K562 (cell line): ENCODE measurements at regions not wholly inside any gene's neighbourhood (a gene's known extent, or its start where the extent isn't known, plus 50 kb on each side); places are given as distances from the start of the nearest gene placed in this dataset.

Source experiments
- ATAC-seq: fragments of 200-7000 bp; cut with Tn5 transposase; 3 replicates; pipeline ENCODE4 v1.9.1; 2020; ENCODE audit warnings: moderate library complexity
- BruUV-seq: library from RNA; stranded (reverse); fragments of 400-500 nt; replicated peaks from 2 replicates; lab custom pipeline; 2021; lab: Mats Ljungman, UMichigan
- CTCF ChIA-PET: fragments of 300-600 bp; formaldehyde crosslinking; extraction: SDS; loops from one replicate; lab custom pipeline; 2021; ENCODE audit warnings: low intra/inter-chr PET ratio; lab: Yijun Ruan, JAX
- POLR2A ChIA-PET: fragments of 300-600, 350-650 bp; sonication (Branson Sonifier 250); formaldehyde crosslinking; extraction: SDS; loops from one replicate; lab custom pipeline; 2021; ENCODE audit warnings: antibody characterized with exemption, inconsistent platforms; lab: Yijun Ruan, JAX
- DNase-seq, 4 experiments: peaks; one replicate each; pipeline versions ENCODE4 v3.0.0 to v3.0.0-alpha.2; 2011 to 2018; ENCODE audit warnings: low spot score in 3 of 4, mixed read lengths in 3 of 4; ENCODE audit errors: extremely low read depth in 1 of 4
- FAIRE-seq: peaks from 2 replicates; lab custom pipeline; 2011; peaks lifted over from hg19 to GRCh38; lab: Jason Lieb, UNC
- H2AFZ ChIP-seq: 2 replicates; pipeline ENCODE4 v1.6.0; 2011; ENCODE audit warnings: low read depth, low read length, control low read depth, inconsistent platforms
- H3K27ac ChIP-seq: fragments of 200-600 bp; 3 replicates; pipeline ENCODE4 v1.8.0; 2011; ENCODE audit warnings: low read depth, mild to moderate bottlenecking, control low read depth, inconsistent platforms, low read length, moderate library complexity, mixed read lengths; ENCODE audit errors: extremely low read depth
- H3K27me3 ChIP-seq, 2 experiments: fragments of 300-600 bp in 1 of 2; 2 replicates in 1 of 2; 3 replicates in 1 of 2; pipeline versions ENCODE4 v1.6.0 to v1.8.0; 2011; ENCODE audit warnings: inconsistent platforms in 2 of 2, low read length in 2 of 2, mild to moderate bottlenecking in 1 of 2, mixed read lengths in 1 of 2, moderate library complexity in 1 of 2; ENCODE audit not compliant: control insufficient read depth in 2 of 2, insufficient read depth in 2 of 2
- H3K36me3 ChIP-seq: fragments of 300-600 bp; 3 replicates; pipeline ENCODE4 v1.8.0; 2011; ENCODE audit warnings: mild to moderate bottlenecking, low read length, inconsistent platforms; ENCODE audit not compliant: control insufficient read depth, insufficient read depth
- H3K4me1 ChIP-seq, 2 experiments: fragments of 200-600 bp in 1 of 2; replicated peaks in 1 of 2; 2 replicates in 1 of 2; 3 replicates in 1 of 2; pipeline versions ENCODE4 v1.5.1 to v1.8.0; 2011; ENCODE audit warnings: inconsistent platforms in 2 of 2, low read length in 2 of 2, mild to moderate bottlenecking in 1 of 2, mixed read lengths in 1 of 2, moderate library complexity in 1 of 2; ENCODE audit not compliant: control insufficient read depth in 2 of 2, insufficient read depth in 2 of 2
- H3K4me2 ChIP-seq: 2 replicates; pipeline ENCODE4 v1.6.1; 2011; ENCODE audit warnings: low read length, control low read depth, inconsistent platforms, mixed read lengths; ENCODE audit not compliant: insufficient read depth
- H3K4me3 ChIP-seq: fragments of 200-600 bp; sonication (generic), shearing (Covaris generic); 2 replicates; pipeline ENCODE4 v1.5.1; 2016; ENCODE audit warnings: control low read depth, inconsistent platforms
- H3K79me2 ChIP-seq: fragments of 200-600 bp; 3 replicates; pipeline ENCODE4 v1.8.0; 2011; ENCODE audit warnings: low read length, inconsistent platforms; ENCODE audit not compliant: control insufficient read depth, insufficient read depth
- H3K9ac ChIP-seq, 2 experiments: 2 replicates each; pipeline versions ENCODE4 v1.6.0 to v1.6.1; 2011; ENCODE audit warnings: low read depth in 2 of 2, low read length in 2 of 2, control low read depth in 1 of 2, inconsistent platforms in 1 of 2, mild to moderate bottlenecking in 1 of 2, mixed read lengths in 1 of 2; ENCODE audit not compliant: insufficient read depth in 1 of 2
- H3K9me1 ChIP-seq: one replicate; pipeline ENCODE4 v1.6.0; 2011; ENCODE audit warnings: inconsistent platforms, mild to moderate bottlenecking, low read length, moderate library complexity; ENCODE audit not compliant: control insufficient read depth, insufficient read depth
- H3K9me3 ChIP-seq: replicated peaks from 2 replicates; pipeline ENCODE4 v1.5.1; 2011; ENCODE audit warnings: low read depth, low read length, inconsistent platforms; ENCODE audit not compliant: control insufficient read depth, insufficient read depth
- H4K20me1 ChIP-seq: replicated peaks from 2 replicates; pipeline ENCODE4 v1.6.1; 2011; ENCODE audit warnings: low read length, inconsistent platforms, mixed read lengths; ENCODE audit not compliant: control insufficient read depth, insufficient read depth
- BCL6 ChIP-seq: fragments of 250-450 bp; sonication (Bioruptor Pico); IDR thresholded peaks from 2 replicates; pipeline ENCODE4 v1.4.0; 2020
- ELF1 ChIP-seq: fragments of 200-800 bp; sonication (Bioruptor generic); IDR thresholded peaks from 2 replicates; pipeline ENCODE4 v1.6.1; 2016; ENCODE audit warnings: missing genetic modification characterization, missing compliant biosample characterization
- HNRNPH1 ChIP-seq: fragments of 200-400 bp; formaldehyde crosslinking; optimal IDR thresholded peaks from 2 replicates; pipeline ENCODE3; 2017; ENCODE audit warnings: low read depth, mild to moderate bottlenecking, low read length, moderate library complexity
- KDM2B ChIP-seq: fragments of 250-450 bp; sonication (Bioruptor Pico); IDR thresholded peaks from 2 replicates; pipeline ENCODE4 v1.8.0; 2021; ENCODE audit warnings: mild to moderate bottlenecking, moderate library complexity
- MAFK ChIP-seq: IDR thresholded peaks from 2 replicates; pipeline ENCODE4 v1.6.1; 2011; ENCODE audit warnings: low read length, improper control_type of control experiment
- MAZ ChIP-seq, 2 experiments: fragments of 450-650 bp in 1 of 2; sonication (generic) in 1 of 2; formaldehyde crosslinking; IDR thresholded peaks in 1 of 2; conservative IDR thresholded peaks in 1 of 2; 2 replicates each; pipeline versions ENCODE4 v1.4.0 to v1.5.0; 2020; ENCODE audit warnings: mild to moderate bottlenecking in 1 of 2, missing genetic modification reagents in 1 of 2
- PHF20 ChIP-seq: fragments of 450-650 bp; IDR thresholded peaks from 2 replicates; pipeline ENCODE4 v1.6.1; 2018; ENCODE audit not compliant: partially characterized antibody
- PTRF ChIP-seq: fragments of 450-650 bp; IDR thresholded peaks from 2 replicates; pipeline ENCODE4 v1.6.1; 2016; ENCODE audit warnings: mild to moderate bottlenecking, missing genetic modification characterization, missing compliant biosample characterization
- RFX7 ChIP-seq: fragments of 250-450 bp; sonication (Bioruptor Pico); IDR thresholded peaks from 2 replicates; pipeline ENCODE4 v1.5.1; 2021; ENCODE audit warnings: mild to moderate bottlenecking
- SMAD3 ChIP-seq: fragments of 450-650 bp; formaldehyde crosslinking; conservative IDR thresholded peaks from 2 replicates; pipeline ENCODE4 v1.4.0; 2020; ENCODE audit warnings: mild to moderate bottlenecking
- ZSCAN29 ChIP-seq: fragments of 450-650 bp; IDR thresholded peaks from 2 replicates; pipeline ENCODE4 v1.6.1; 2017
- ZZZ3 ChIP-seq: fragments of 450-650 bp; IDR thresholded peaks from 2 replicates; pipeline ENCODE4 v1.6.1; 2016; ENCODE audit warnings: antibody characterized with exemption, mild to moderate bottlenecking, moderate library complexity
- WGBS: fragments of 100-300 bp; shearing (Covaris generic); methylation state at CpG from one replicate; pipeline ENCODE4 v1.1.6; 2016; ENCODE audit warnings: low coverage, mixed read lengths; ENCODE audit not compliant: insufficient coverage; ENCODE audit errors: missing lambda C conversion rate; 5-methylcytosine and 5-hydroxymethylcytosine counted together
- in situ Hi-C: fragments of 300-500 bp; cut with MboI; formaldehyde crosslinking; loops from 4 replicates; pipeline ENCODE4 v1.15.0; 2018; ENCODE audit warnings: inconsistent platforms, mixed read lengths
- intact Hi-C: fragments of 100-400 bp; cut with micrococcal nuclease; formaldehyde crosslinking; loops from 2 replicates; pipeline ENCODE4 v1.14.2; 2022
- TF ChIP-seq, protein P1 (sequence below): fragments of 450-650 bp; formaldehyde crosslinking; IDR thresholded peaks from 2 replicates; pipeline ENCODE4 v1.4.0; 2022; ENCODE audit warnings: missing genetic modification characterization

- BruUV-seq, result no TSS peak
- Histone ChIP-seq H3K27me3 (no peaks in the 10 kb centered on the region), H3K36me3 (no peaks in the 10 kb centered on the region), H3K27ac (no peak overlapping the region), H4K20me1 (no peaks in the 10 kb centered on the region), H3K4me1 (no peaks in the 10 kb centered on the region), H3K4me2 (no peak overlapping the region), H3K9ac (no peak overlapping the region), H3K4me3 (no peak overlapping the region), H2AFZ (no peak overlapping the region), H3K9me1 (no peaks in the 10 kb centered on the region), H3K79me2 (no peaks in the 10 kb centered on the region), H3K9me3 (no peaks in the 10 kb centered on the region)
- ChIA-PET POLR2A (no interaction called here), CTCF (no interaction called here)
- intact Hi-C loops, result no loop called here
- TF ChIP-seq SMAD3, result no peak
- in situ Hi-C loops, result no loop called here
- no peak for FAIRE-seq
- no peak for ATAC-seq
- DNase-seq, result no peak
Measured at GRCh38 chr21:22046576-22046975, 1048.4 kb downstream of the NCAM2 start.

GRCh38 chr21:22056904-22057303 is 1058.7 kb downstream of the NCAM2 start:
- Histone ChIP-seq H3K4me3 (no peak overlapping the region), H3K4me1 (no peaks in the 10 kb centered on the region), H2AFZ (no peak overlapping the region), H3K9ac (no peak overlapping the region), H3K4me2 (no peak overlapping the region), H4K20me1 (no peaks in the 10 kb centered on the region), H3K9me3 (no peaks in the 10 kb centered on the region), H3K27me3 (no peaks in the 10 kb centered on the region), H3K27ac (no peak overlapping the region), H3K36me3 (no peaks in the 10 kb centered on the region), H3K9me1 (no peaks in the 10 kb centered on the region), H3K79me2 (no peaks in the 10 kb centered on the region)
- BruUV-seq, result no TSS peak
- 7% methylated on average over 5 of the region's 5 CpGs for WGBS
- CTCF ChIA-PET, result no interaction called here
- in situ Hi-C loops (no loop called here), intact Hi-C loops (no loop called here)
- FAIRE-seq (no peak), ATAC-seq (no peak), DNase-seq (no peak)
- POLR2A ChIA-PET, result no interaction called here
- TF ChIP-seq PHF20 (no peak), ZZZ3 (no peak), PTRF (no peak), BCL6 (CRISPR knock-in tag) (no peak), MAFK (no peak), ELF1 (tag) (no peak), ZSCAN29 (no peak), KDM2B (no peak), RFX7 (no peak), HNRNPH1 (no peak), MAZ (CRISPR knock-in tag; conservative IDR thresholded peaks at IDR 0.05 in 1 of 2, IDR thresholded peaks at IDR 0.05 in 1 of 2) (no peak)
- TF ChIP-seq, protein P1, sequence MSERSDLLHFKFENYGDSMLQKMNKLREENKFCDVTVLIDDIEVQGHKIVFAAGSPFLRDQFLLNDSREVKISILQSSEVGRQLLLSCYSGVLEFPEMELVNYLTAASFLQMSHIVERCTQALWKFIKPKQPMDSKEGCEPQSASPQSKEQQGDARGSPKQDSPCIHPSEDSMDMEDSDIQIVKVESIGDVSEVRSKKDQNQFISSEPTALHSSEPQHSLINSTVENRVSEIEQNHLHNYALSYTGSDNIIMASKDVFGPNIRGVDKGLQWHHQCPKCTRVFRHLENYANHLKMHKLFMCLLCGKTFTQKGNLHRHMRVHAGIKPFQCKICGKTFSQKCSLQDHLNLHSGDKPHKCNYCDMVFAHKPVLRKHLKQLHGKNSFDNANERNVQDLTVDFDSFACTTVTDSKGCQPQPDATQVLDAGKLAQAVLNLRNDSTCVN, result no peak
